ENCODE measurements at regions not wholly inside any gene's neighbourhood (a gene's known extent, or its start where the extent isn't known, plus 50 kb on each side); places are given as distances from the start of the nearest gene placed in this dataset.
"Not testable (repeated sequence)": the region's sequence is repeated elsewhere in the genome, so short reads cannot be mapped to it uniquely, and the experiment has no call there.

DNA sequence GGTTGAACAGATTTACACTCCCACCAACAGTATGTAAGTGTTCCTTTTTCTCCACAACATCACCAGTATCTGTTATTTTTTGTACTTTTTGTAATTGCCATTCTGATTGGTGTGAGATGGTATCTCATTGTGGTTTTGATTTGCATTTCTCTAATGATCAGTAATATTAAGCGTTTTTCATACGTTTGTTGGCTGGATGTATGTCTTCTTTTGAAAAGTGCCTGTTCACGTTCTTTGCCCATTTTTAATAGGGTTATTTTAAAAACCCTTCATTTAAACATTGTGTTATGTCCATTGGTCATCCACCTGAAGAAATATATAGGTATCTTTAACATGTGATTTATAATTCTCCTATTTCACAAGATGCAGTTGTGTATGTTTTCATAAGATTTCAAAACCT is 291.3 kb downstream of the SEMA3D start:
- Histone ChIP-seq H3K9me3 (ENCODE audit: control insufficient read depth, low read length) (no peaks in the 10 kb centered on the region), H3K36me3 (ENCODE audit: control insufficient read depth, insufficient read depth, low read length) (no peaks in the 10 kb centered on the region), H3K4me3 (ENCODE audit: low read depth, low read length) (no peak overlapping the region), H3K27ac (no peak overlapping the region), H3K9ac (no peak overlapping the region), H2AFZ (no peak overlapping the region), H3K4me1 (no peaks in the 10 kb centered on the region), H3K4me2 (ENCODE audit: low read length) (no peak overlapping the region), H3K27me3 (ENCODE audit: control insufficient read depth, insufficient read depth, low read length) (no peaks in the 10 kb centered on the region), H3K79me2 (no peaks in the 10 kb centered on the region)
- TF ChIP-seq, protein P1, sequence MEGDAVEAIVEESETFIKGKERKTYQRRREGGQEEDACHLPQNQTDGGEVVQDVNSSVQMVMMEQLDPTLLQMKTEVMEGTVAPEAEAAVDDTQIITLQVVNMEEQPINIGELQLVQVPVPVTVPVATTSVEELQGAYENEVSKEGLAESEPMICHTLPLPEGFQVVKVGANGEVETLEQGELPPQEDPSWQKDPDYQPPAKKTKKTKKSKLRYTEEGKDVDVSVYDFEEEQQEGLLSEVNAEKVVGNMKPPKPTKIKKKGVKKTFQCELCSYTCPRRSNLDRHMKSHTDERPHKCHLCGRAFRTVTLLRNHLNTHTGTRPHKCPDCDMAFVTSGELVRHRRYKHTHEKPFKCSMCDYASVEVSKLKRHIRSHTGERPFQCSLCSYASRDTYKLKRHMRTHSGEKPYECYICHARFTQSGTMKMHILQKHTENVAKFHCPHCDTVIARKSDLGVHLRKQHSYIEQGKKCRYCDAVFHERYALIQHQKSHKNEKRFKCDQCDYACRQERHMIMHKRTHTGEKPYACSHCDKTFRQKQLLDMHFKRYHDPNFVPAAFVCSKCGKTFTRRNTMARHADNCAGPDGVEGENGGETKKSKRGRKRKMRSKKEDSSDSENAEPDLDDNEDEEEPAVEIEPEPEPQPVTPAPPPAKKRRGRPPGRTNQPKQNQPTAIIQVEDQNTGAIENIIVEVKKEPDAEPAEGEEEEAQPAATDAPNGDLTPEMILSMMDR (IDR thresholded peaks at IDR 0.05): no peak

DNA sequence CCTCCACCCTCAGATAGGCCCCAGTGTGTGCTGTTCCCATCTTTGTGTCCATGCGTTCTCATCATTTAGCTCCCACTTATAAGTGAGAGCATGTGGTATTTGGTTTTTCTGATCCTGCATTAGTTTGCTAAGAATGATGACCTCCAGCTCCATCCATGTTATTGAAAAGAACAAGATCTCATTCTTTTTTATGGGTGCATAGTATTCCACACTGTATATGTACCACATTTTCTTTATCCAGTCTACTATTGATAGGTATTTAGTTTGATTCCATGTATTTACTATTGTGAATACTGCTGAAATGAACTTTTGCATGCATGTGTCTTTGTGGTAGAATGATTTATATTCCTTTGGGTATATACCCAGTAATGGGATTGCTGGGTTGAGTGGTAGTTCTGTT is 303.3 kb downstream of the SEMA3D start:
- H3K27ac ChIP-seq; H3K79me2 ChIP-seq; H3K36me3 ChIP-seq (ENCODE audit: control insufficient read depth, insufficient read depth, low read length); H3K4me3 ChIP-seq (ENCODE audit: low read depth, low read length); H3K4me1 ChIP-seq; H3K9me3 ChIP-seq (ENCODE audit: control insufficient read depth, low read length); H2AFZ ChIP-seq; H3K27me3 ChIP-seq (ENCODE audit: control insufficient read depth, insufficient read depth, low read length); H3K4me2 ChIP-seq (ENCODE audit: low read length); H3K9ac ChIP-seq: not testable (repeated sequence)

DNA sequence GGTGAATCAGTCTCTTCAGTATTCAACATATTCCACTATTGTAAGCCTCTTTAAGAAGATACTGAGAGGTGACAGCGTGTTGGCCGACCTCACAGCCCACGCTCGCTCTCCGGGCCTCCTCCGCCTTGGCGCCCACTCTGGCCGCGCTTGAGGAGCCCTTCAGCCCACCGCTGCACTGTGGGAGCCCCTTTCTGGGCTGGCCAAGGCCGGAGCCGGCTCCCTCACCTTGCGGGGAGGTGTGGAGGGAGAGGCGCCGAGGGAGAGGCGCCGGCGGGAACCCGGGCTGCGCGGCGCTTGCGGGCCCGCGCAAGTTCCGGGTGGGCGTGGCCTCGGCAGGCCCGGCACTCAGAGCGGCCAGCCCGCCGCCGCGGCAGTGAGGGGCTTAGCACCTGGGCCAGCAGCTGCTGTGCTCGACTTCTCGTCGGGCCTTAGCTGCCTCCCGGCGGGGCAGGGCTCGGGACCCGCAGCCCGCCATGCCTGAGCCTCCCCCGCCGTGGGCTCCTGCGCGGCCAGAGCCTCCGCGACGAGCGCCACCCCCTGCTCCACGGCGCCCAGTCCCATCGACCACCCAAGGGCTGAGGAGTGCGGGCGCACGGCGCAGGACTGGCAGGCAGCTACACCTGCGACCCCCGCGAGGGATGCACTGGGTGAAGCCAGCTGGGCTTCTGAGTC is 306.4 kb downstream of the SEMA3D start:
- H3K9me3 ChIP-seq (ENCODE audit: control insufficient read depth, low read length); H2AFZ ChIP-seq; H3K36me3 ChIP-seq (ENCODE audit: control insufficient read depth, insufficient read depth, low read length); H3K4me1 ChIP-seq; H3K4me2 ChIP-seq (ENCODE audit: low read length); H3K27me3 ChIP-seq (ENCODE audit: control insufficient read depth, insufficient read depth, low read length); H3K4me3 ChIP-seq (ENCODE audit: low read depth, low read length); H3K27ac ChIP-seq; H3K9ac ChIP-seq; H3K79me2 ChIP-seq: not testable (repeated sequence)

DNA sequence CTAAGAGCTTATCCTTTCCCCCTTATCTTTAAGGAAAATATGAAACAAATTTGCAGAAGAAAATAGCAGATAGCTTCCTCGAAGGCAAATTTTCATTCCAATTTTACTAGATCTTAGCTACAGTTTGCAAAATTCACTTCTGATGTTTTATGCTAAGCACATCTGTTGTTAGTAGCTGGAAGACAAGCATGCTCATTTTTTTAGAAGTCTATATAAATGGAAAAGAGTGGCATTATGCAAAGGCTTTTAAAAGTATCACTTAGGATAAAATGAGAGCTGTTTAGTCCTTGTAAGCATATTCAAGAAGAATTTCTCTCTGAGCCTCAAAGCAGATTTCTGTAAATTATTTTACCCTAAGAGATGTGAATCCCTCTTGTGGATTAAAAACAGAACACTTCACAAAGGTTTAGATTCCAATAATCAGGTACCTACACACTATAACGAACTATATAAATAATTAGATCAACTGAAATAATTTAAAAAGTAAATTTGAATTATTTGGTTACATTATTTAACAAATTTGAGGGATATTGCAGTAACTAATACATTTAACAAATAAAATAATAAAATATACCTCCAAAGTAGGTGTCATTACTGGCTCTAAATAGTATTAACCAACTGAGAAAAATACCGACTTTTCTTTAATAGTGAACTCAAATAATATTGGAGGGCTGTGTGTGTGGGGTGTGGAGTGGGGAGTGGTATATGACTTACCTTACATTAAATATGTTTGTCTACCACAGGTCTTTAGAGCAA is 307.1 kb downstream of the SEMA3D start:
- Histone ChIP-seq H2AFZ (no peak overlapping the region), H3K4me1 (no peaks in the 10 kb centered on the region), H3K27me3 (ENCODE audit: control insufficient read depth, insufficient read depth, low read length) (no peaks in the 10 kb centered on the region), H3K9me3 (ENCODE audit: control insufficient read depth, low read length) (no peaks in the 10 kb centered on the region), H3K27ac (no peak overlapping the region), H3K4me2 (ENCODE audit: low read length) (no peak overlapping the region), H3K9ac (no peak overlapping the region), H3K36me3 (ENCODE audit: control insufficient read depth, insufficient read depth, low read length) (no peaks in the 10 kb centered on the region), H3K4me3 (ENCODE audit: low read depth, low read length) (no peak overlapping the region), H3K79me2 (no peaks in the 10 kb centered on the region)
- TF ChIP-seq, protein P1 (IDR thresholded peaks at IDR 0.05): no peak

DNA sequence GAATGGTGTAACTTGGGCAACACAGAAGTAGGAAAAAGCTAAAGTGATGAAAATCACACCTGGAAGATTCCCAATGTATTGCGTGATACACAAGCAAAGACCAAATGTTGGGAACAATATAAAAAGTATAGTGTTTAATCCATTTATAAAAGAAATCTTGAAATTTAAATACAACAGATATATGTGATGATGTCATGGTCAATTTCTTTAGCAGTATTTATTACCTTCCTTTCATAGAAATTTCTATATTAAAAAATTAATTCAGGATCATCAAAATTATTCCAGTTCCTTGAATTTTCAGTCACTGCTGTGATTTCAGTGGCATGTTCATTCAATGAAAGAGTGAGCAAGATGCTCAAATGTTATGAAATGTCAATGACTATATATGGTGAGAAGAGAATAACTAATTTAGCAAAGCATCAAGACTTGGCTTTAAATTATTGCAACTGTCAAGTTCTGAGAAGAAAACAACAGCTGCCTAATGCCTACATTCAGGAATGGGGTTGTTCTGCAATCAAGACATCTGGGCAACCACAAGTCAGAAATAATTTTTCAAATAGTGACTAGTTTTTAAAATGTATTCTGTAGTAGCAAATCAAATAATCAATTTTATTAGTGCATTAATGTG is 308.8 kb downstream of the SEMA3D start:
- H3K4me1 ChIP-seq: no peaks in the 10 kb centered on the region
- H3K4me3 ChIP-seq (ENCODE audit: low read depth, low read length): no peak overlapping the region
- H3K9ac ChIP-seq: no peak overlapping the region
- no peak overlapping the region for H3K27ac ChIP-seq
- no peak overlapping the region for H3K4me2 ChIP-seq (ENCODE audit: low read length)
- no peaks in the 10 kb centered on the region for H3K79me2 ChIP-seq
- no peaks in the 10 kb centered on the region for H3K36me3 ChIP-seq (ENCODE audit: control insufficient read depth, insufficient read depth, low read length)
- no peaks in the 10 kb centered on the region for H3K27me3 ChIP-seq (ENCODE audit: control insufficient read depth, insufficient read depth, low read length)
- no peaks in the 10 kb centered on the region for H3K9me3 ChIP-seq (ENCODE audit: control insufficient read depth, low read length)
- no peak overlapping the region for H2AFZ ChIP-seq
- TF ChIP-seq, protein P1 (IDR thresholded peaks at IDR 0.05): no peak

Data from parathyroid adenoma (tissue), 2 donors.